HG03108 (cell line): ENCODE measurements at regions not wholly inside any gene's neighbourhood (a gene's known extent, or its start where the extent isn't known, plus 50 kb on each side); places are given as distances from the start of the nearest gene placed in this dataset.
"Not testable (repeated sequence)": the region's sequence is repeated elsewhere in the genome, so short reads cannot be mapped to it uniquely, and the experiment has no call there.

ENCODE experiments used
- ATAC-seq: cut with Tn5 transposase; IDR thresholded peaks from one replicate; pipeline ENCODE4 v1.9.1; 2021; ENCODE audit warnings: moderate library complexity; ENCODE audit not compliant: unreplicated experiment

GRCh38 chr15:22238959-22239805 is 158.9 kb downstream of the OR4M2 start:
- ATAC-seq, result not testable (repeated sequence)

GRCh38 chr15:22239806-22240180 is 159.5 kb downstream of the OR4M2 start:
- no peak for ATAC-seq

- ATAC-seq, result no peak
These were observed 160.1 kb downstream of the OR4M2 start for GRCh38 chr15:22240403-22240802.

GRCh38 chr15:22240986-22241385 is 160.7 kb downstream of the OR4M2 start:
- no peak for ATAC-seq

GRCh38 chr15:22241451-22241850 is 161.1 kb downstream of the OR4M2 start:
- no peak for ATAC-seq

GRCh38 chr15:22242311-22242710 is 162.0 kb downstream of the OR4M2 start:
- not testable (repeated sequence) for ATAC-seq

- no peak for ATAC-seq
These were observed 163.3 kb downstream of the OR4M2 start for GRCh38 chr15:22243440-22244130.

GRCh38 chr15:22249511-22249910 is 169.2 kb downstream of the OR4M2 start:
- not testable (repeated sequence) for ATAC-seq

GRCh38 chr15:22250501-22251290 is 170.4 kb downstream of the OR4M2 start:
- ATAC-seq, result not testable (repeated sequence)

- no peak for ATAC-seq
These were observed 171.1 kb downstream of the OR4M2 start for GRCh38 chr15:22251422-22251821.

GRCh38 chr15:22252047-22252446 is 171.7 kb downstream of the OR4M2 start:
- ATAC-seq, result not testable (repeated sequence)

GRCh38 chr15:22252521-22252920 is 172.2 kb downstream of the OR4M2 start:
- ATAC-seq, result not testable (repeated sequence)

- ATAC-seq, result not testable (repeated sequence)
These were observed 172.8 kb downstream of the OR4M2 start for GRCh38 chr15:22253002-22253675.

- peak; percentile 80 for ATAC-seq
These were observed 173.5 kb downstream of the OR4M2 start for GRCh38 chr15:22253676-22254408.

- ATAC-seq, result peak; percentile 38
These were observed 174.2 kb downstream of the OR4M2 start for GRCh38 chr15:22254409-22255045.

GRCh38 chr15:22255606-22256005 is 175.3 kb downstream of the OR4M2 start:
- ATAC-seq, result not testable (repeated sequence)

GRCh38 chr15:22256389-22257046 is 176.2 kb downstream of the OR4M2 start:
- not testable (repeated sequence) for ATAC-seq

GRCh38 chr15:22257047-22258008 is 177.0 kb downstream of the OR4M2 start:
- ATAC-seq, result no peak
